ENCODE measurements at regions not wholly inside any gene's neighbourhood (a gene's known extent, or its start where the extent isn't known, plus 50 kb on each side); places are given as distances from the start of the nearest gene placed in this dataset.

DNA sequence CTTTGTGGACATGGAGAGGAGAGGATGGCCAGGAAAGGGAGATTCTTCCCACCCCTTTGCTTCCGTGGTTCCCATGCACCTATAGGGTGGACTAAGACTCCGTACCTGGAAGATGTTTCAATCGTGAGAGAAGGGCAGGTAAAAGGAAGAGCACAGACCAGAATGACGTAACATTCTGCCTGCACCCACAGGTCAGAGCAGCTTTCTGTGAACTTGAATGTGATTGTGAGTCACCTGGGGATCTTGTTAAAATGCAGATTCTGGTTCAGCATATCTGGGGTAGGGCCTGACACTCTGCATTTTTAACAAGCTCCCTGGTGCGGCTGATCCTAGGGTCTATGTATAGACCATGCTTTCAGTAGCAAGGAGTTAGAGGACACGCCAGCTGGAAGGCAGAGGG lies 164.1 kb upstream of the SGK1 start:
- TF ChIP-seq, protein P1, sequence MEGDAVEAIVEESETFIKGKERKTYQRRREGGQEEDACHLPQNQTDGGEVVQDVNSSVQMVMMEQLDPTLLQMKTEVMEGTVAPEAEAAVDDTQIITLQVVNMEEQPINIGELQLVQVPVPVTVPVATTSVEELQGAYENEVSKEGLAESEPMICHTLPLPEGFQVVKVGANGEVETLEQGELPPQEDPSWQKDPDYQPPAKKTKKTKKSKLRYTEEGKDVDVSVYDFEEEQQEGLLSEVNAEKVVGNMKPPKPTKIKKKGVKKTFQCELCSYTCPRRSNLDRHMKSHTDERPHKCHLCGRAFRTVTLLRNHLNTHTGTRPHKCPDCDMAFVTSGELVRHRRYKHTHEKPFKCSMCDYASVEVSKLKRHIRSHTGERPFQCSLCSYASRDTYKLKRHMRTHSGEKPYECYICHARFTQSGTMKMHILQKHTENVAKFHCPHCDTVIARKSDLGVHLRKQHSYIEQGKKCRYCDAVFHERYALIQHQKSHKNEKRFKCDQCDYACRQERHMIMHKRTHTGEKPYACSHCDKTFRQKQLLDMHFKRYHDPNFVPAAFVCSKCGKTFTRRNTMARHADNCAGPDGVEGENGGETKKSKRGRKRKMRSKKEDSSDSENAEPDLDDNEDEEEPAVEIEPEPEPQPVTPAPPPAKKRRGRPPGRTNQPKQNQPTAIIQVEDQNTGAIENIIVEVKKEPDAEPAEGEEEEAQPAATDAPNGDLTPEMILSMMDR (IDR thresholded peaks at IDR 0.05), result no peak
- TF ChIP-seq POLR2A (IDR thresholded peaks at IDR 0.05), result no peak
